ENCODE measurements at regions not wholly inside any gene's neighbourhood (a gene's known extent, or its start where the extent isn't known, plus 50 kb on each side); places are given as distances from the start of the nearest gene placed in this dataset.

- TF ChIP-seq, protein P1, sequence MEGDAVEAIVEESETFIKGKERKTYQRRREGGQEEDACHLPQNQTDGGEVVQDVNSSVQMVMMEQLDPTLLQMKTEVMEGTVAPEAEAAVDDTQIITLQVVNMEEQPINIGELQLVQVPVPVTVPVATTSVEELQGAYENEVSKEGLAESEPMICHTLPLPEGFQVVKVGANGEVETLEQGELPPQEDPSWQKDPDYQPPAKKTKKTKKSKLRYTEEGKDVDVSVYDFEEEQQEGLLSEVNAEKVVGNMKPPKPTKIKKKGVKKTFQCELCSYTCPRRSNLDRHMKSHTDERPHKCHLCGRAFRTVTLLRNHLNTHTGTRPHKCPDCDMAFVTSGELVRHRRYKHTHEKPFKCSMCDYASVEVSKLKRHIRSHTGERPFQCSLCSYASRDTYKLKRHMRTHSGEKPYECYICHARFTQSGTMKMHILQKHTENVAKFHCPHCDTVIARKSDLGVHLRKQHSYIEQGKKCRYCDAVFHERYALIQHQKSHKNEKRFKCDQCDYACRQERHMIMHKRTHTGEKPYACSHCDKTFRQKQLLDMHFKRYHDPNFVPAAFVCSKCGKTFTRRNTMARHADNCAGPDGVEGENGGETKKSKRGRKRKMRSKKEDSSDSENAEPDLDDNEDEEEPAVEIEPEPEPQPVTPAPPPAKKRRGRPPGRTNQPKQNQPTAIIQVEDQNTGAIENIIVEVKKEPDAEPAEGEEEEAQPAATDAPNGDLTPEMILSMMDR (IDR thresholded peaks at IDR 0.05) = no peak
- TF ChIP-seq POLR2A (IDR thresholded peaks at IDR 0.05) = no peak
These were observed 229.3 kb downstream of the RFPL4B start for GRCh38 chr6:112576423-112576822.
